Testis (tissue), 2 donors: ENCODE measurements at regions not wholly inside any gene's neighbourhood (a gene's known extent, or its start where the extent isn't known, plus 50 kb on each side); places are given as distances from the start of the nearest gene placed in this dataset.
A peak's percentile ranks its signal among the peaks of the same experiment; 100 is the strongest.

Experiments used
- DNase-seq: peaks from one replicate; pipeline ENCODE4 v3.0.0-alpha.2; 2019
- H3K27ac ChIP-seq, 2 donors: fragments of 200-600 bp; sonication (generic); one replicate each; pipeline ENCODE4 v1.5.1; 2019
- H3K27me3 ChIP-seq: fragments of 200-600 bp; sonication (generic); one replicate; pipeline ENCODE4 v1.5.1; 2019
- H3K36me3 ChIP-seq: fragments of 200-600 bp; sonication (generic); one replicate; pipeline ENCODE4 v1.5.1; 2017; ENCODE audit warnings: low read depth; ENCODE audit errors: missing control alignments
- H3K4me1 ChIP-seq: fragments of 200-600 bp; sonication (generic); one replicate; pipeline ENCODE4 v1.5.1; 2019
- H3K4me3 ChIP-seq, 2 donors: fragments of 200-600 bp; sonication (generic); one replicate each; pipeline ENCODE4 v1.5.1; 2017 to 2019
- H3K9me3 ChIP-seq: fragments of 200-600 bp; sonication (generic); one replicate; pipeline ENCODE4 v1.5.1; 2017
- POLR2A ChIP-seq: fragments of 450-650 bp; IDR thresholded peaks from one replicate; pipeline ENCODE4 v1.6.1; 2017; ENCODE audit warnings: antibody characterized with exemption, mild to moderate bottlenecking, moderate library complexity
- WGBS, 2 donors: methylation state at CpG; one replicate each; pipeline ENCODE4 v1.1.5; 2018; 5-methylcytosine and 5-hydroxymethylcytosine counted together
- intact Hi-C: fragments of 100-400 bp; cut with DNase I; formaldehyde crosslinking; loops from one replicate; pipeline ENCODE4 v1.15.1; 2023; ENCODE audit warnings: low total_unique reads
- TF ChIP-seq, protein P1 (sequence below), 3 experiments: fragments of 450-650 bp in 2 of 3; fragments of 200-600 bp in 1 of 3; sonication (generic) in 1 of 3; IDR thresholded peaks; one replicate each; pipeline ENCODE4 v1.5.1; 2016 to 2019; ENCODE audit warnings: antibody characterized with exemption in 3 of 3, mild to moderate bottlenecking in 2 of 3, moderate library complexity in 1 of 3

GRCh38 chr12:115712676-115713075 lies 564.8 kb downstream of the MED13L start:
- TF ChIP-seq POLR2A: no peak
- TF ChIP-seq, protein P1, sequence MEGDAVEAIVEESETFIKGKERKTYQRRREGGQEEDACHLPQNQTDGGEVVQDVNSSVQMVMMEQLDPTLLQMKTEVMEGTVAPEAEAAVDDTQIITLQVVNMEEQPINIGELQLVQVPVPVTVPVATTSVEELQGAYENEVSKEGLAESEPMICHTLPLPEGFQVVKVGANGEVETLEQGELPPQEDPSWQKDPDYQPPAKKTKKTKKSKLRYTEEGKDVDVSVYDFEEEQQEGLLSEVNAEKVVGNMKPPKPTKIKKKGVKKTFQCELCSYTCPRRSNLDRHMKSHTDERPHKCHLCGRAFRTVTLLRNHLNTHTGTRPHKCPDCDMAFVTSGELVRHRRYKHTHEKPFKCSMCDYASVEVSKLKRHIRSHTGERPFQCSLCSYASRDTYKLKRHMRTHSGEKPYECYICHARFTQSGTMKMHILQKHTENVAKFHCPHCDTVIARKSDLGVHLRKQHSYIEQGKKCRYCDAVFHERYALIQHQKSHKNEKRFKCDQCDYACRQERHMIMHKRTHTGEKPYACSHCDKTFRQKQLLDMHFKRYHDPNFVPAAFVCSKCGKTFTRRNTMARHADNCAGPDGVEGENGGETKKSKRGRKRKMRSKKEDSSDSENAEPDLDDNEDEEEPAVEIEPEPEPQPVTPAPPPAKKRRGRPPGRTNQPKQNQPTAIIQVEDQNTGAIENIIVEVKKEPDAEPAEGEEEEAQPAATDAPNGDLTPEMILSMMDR (IDR thresholded peaks at IDR 0.05): no peak
- H3K27me3 ChIP-seq: no peaks in the 10 kb centered on the region
- intact Hi-C loops: no loop called here

GRCh38 chr12:115710104-115710564 lies 567.4 kb downstream of the MED13L start:
- Histone ChIP-seq H3K4me1 (no peaks in the 10 kb centered on the region), H3K27me3 (no peaks in the 10 kb centered on the region), H3K9me3 (no peaks in the 10 kb centered on the region), H3K36me3 (no peaks in the 10 kb centered on the region), H3K4me3 (no peak overlapping the region), H3K27ac (no peak overlapping the region)
- peak; percentile 59 for DNase-seq
- TF ChIP-seq, protein P1 (IDR thresholded peaks at IDR 0.05): no peak
- no peak for TF ChIP-seq POLR2A
- WGBS, 2 donors: 50 to 59% methylated on average over 3 of the region's 3 CpGs
- intact Hi-C loops: no loop called here

More at GRCh38 chr12:115712676-115713075, 564.8 kb downstream of the MED13L start:
- H3K27ac ChIP-seq: no peak overlapping the region
- H3K9me3 ChIP-seq: no peaks in the 10 kb centered on the region
- no peaks in the 10 kb centered on the region for H3K36me3 ChIP-seq
- H3K4me1 ChIP-seq: no peaks in the 10 kb centered on the region
- WGBS, 2 donors: 73 to 88% methylated on average over 3 of the region's 3 CpGs
- DNase-seq: no peak
- no peak overlapping the region for H3K4me3 ChIP-seq

DNA sequence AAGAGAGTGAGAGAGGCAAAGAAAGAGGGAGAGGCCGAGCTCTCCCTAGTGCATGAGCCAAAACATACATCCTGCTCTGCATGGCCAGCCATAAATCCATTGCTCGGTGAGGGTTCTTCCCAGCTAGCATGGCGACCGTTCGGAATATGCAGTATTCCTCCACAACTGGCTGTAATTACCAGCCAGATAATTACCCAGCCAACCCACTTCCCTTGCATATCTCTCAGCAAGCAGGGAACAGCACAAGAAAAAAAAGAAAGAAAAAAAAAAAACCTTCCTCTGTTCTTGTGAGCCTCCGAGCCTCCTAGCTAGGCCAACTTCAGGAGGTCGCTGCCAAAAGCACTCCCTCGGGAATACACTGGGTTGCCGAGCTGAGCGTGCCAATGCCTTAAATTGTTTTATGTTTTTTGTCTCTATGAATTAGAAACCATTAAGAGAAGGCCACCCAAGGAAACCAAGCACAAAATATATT lies 567.9 kb downstream of the MED13L start:
- no peak for TF ChIP-seq POLR2A
- TF ChIP-seq, protein P1 (IDR thresholded peaks at IDR 0.05): no peak
- Histone ChIP-seq H3K4me3 (no peak overlapping the region), H3K4me1 (no peaks in the 10 kb centered on the region), H3K27ac (no peak overlapping the region), H3K27me3 (no peaks in the 10 kb centered on the region), H3K36me3 (no peaks in the 10 kb centered on the region), H3K9me3 (no peaks in the 10 kb centered on the region)
- intact Hi-C loops: no loop called here
- 32 to 42% methylated on average over 10 of the region's 10 CpGs for WGBS, 2 donors
- peak; percentile 72 for DNase-seq

DNA sequence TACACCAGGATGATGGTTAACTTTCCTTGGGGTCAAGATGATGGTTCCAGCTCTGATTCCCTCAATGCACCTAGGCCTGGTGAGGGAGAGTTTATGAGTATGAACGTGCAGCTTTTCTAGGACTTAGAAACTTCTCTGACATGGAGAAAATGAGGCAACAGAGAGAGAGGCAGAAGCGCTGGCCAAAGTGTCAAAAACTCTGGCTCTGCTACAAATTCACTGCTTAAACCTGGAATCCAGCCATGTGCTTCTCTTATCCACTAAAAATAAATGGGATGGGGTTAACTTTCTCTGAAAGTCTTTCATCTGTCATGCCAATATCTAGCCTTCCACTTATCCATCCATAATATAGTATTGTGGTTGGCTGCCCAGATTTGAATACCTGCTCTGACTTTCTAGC lies 568.7 kb downstream of the MED13L start:
- TF ChIP-seq, protein P1 (IDR thresholded peaks at IDR 0.05): no peak
- TF ChIP-seq POLR2A: no peak
- WGBS, 2 donors: 59 to 74% methylated on average over 2 of the region's 2 CpGs
- no peak overlapping the region for H3K4me3 ChIP-seq
- H3K27me3 ChIP-seq: no peaks in the 10 kb centered on the region
- H3K27ac ChIP-seq: no peak overlapping the region
- H3K4me1 ChIP-seq: no peaks in the 10 kb centered on the region
- intact Hi-C loops: no loop called here
- no peak for DNase-seq
- H3K36me3 ChIP-seq: no peaks in the 10 kb centered on the region
- H3K9me3 ChIP-seq: no peaks in the 10 kb centered on the region

DNA sequence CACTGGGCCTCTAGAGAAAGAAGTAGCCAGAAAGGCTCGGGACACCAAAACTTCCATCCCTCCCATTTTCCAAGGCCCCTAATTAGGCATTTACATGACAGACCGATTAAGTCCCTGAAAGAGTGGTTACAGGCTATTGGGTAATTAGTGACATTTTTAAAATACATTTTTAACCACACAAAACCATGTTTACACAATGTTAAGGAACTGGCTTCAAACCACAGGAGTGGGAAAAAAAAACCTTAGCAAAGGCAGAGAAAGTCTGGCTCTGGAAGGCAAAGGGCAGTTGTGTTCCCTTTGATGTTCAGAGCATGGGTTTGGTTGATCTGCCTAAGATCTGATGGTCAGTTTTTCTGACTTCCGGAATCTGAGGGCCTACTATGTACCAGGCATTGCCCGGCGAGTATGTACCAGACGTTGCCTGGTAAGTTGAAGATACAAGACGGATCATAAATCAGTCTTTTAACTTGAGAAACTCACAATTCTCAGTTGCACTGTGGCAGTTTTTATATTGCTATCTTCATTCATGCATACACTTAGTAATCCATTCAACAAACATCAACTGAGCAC lies 576.5 kb downstream of the MED13L start:
- intact Hi-C loops: no loop called here
- 73 to 76% methylated on average over 7 of the region's 7 CpGs for WGBS, 2 donors
- DNase-seq: no peak
- Histone ChIP-seq H3K9me3 (no peaks in the 10 kb centered on the region), H3K27ac (no peak overlapping the region), H3K4me3 (no peak overlapping the region), H3K36me3 (no peaks in the 10 kb centered on the region), H3K27me3 (no peaks in the 10 kb centered on the region), H3K4me1 (no peaks in the 10 kb centered on the region)
- TF ChIP-seq, protein P1 (IDR thresholded peaks at IDR 0.05): no peak
- no peak for TF ChIP-seq POLR2A
